ENCODE measurements at regions not wholly inside any gene's neighbourhood (a gene's known extent, or its start where the extent isn't known, plus 50 kb on each side); places are given as distances from the start of the nearest gene placed in this dataset.

GRCh38 chr4:130628531-130628930, 1532.6 kb downstream of the C4orf33 start:
- Mint-ChIP-seq H3K4me3 (no peak overlapping the region), H3K4me1 (ENCODE audit: low read depth) (no peaks in the 10 kb centered on the region), H3K27me3 (no peaks in the 10 kb centered on the region), H3K27ac (no peak overlapping the region), H3K36me3 (ENCODE audit: low read depth) (no peaks in the 10 kb centered on the region), H3K9me3 (peaks cover 1% of the 10 kb centered on the region)
- ATAC-seq (ENCODE audit: poor library complexity) (no peak), DNase-seq (no peak)
- Histone ChIP-seq H3K27ac (ENCODE audit: low read depth in 1 of 2, low read length in 2 of 2) (no peak overlapping the region), H3K4me3 (ENCODE audit: low read length) (no peak overlapping the region), H3K36me3 (ENCODE audit: insufficient read depth, low read length) (no peaks in the 10 kb centered on the region), H3K4me1 (ENCODE audit: insufficient read depth, low read length) (no peaks in the 10 kb centered on the region), H3K27me3 (ENCODE audit: control insufficient read depth in 1 of 2, insufficient read depth in 2 of 2, low read length in 2 of 2) (no peaks in the 10 kb centered on the region), H3K9me3 (ENCODE audit: control insufficient read depth in 1 of 2, insufficient read depth in 1 of 2, low read length in 2 of 2) (peaks cover 0 to 5% of the 10 kb centered on the region in 2 experiments)
- POLR2A ChIA-PET, result no interaction called here
- CTCF ChIA-PET, result no interaction called here
- intact Hi-C loops (cut with DNase I, micrococcal nuclease), result no loop called here
- no peak for TF ChIP-seq CTCF (IDR thresholded peaks at IDR 0.05)

DNA sequence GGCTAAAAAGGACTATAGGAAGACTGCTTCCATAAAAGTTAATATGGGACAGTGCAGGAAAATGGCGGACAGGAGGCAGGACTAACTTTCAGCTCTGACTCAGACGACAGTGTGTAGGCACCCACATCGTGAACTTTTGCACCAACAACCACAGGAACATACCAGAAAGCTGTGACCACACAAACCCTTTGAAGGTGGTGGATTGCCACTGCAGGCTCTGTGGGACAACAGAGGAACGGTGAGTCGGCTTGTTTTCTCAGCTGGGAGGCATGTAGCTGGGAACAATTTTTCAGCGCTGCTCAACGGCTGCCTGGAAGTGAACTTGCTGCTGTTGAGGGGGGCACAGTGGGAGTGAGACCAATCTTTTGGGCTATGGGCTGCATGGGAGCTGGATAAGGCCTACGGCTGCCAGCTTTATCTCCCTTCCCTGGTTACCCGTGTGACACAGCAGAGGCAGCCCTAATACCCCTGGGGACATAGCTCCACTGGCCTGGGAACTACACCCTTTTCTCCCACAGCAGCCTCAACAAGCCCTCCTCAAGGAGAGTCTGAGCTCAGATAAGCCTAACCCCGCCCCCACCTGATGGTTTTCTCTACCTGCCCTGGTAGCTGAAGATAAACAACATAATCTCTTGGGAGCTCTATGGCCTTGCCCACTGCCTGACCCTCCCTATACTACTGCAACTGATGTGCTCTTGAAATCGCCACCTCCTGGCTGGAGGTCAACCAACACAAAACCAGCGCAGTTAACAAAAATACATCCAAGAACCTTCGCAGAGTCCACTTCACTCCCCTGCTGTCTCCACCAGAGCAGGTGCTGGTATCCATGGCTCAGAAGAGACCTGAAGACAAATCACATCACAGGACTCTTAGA, 1537.0 kb downstream of the C4orf33 start:
- CTCF ChIA-PET, result no interaction called here
- no peak for TF ChIP-seq CTCF (IDR thresholded peaks at IDR 0.05)

GRCh38 chr4:130636486-130636885, 1540.5 kb downstream of the C4orf33 start:
- Mint-ChIP-seq H3K9me3 (peaks cover 7% of the 10 kb centered on the region), H3K4me1 (ENCODE audit: low read depth) (no peaks in the 10 kb centered on the region), H3K27ac (no peak overlapping the region), H3K27me3 (no peaks in the 10 kb centered on the region), H3K36me3 (ENCODE audit: low read depth) (no peaks in the 10 kb centered on the region), H3K4me3 (no peak overlapping the region)
- Histone ChIP-seq H3K27ac (ENCODE audit: low read depth in 1 of 2, low read length in 2 of 2) (no peak overlapping the region), H3K27me3 (ENCODE audit: control insufficient read depth in 1 of 2, insufficient read depth in 2 of 2, low read length in 2 of 2) (no peaks in the 10 kb centered on the region), H3K4me1 (ENCODE audit: insufficient read depth, low read length) (no peaks in the 10 kb centered on the region), H3K9me3 (ENCODE audit: control insufficient read depth in 1 of 2, insufficient read depth in 1 of 2, low read length in 2 of 2) (peaks cover 0 to 5% of the 10 kb centered on the region in 2 experiments), H3K36me3 (ENCODE audit: insufficient read depth, low read length) (no peaks in the 10 kb centered on the region), H3K4me3 (ENCODE audit: low read length) (no peak overlapping the region)
- ATAC-seq (ENCODE audit: poor library complexity) (no peak), DNase-seq (no peak)
- CTCF ChIA-PET, result interaction anchor here (0.6 kb wide), 1 partner anchor 162 kb away, joined by 3 read pairs; no protein-coding TSS in a partner anchor
- intact Hi-C loops (cut with DNase I, micrococcal nuclease), result no loop called here
- POLR2A ChIA-PET, result no interaction called here
- TF ChIP-seq CTCF (IDR thresholded peaks at IDR 0.05), result no peak

More for the DNA sequence above, 1537.0 kb downstream of the C4orf33 start:
- Histone ChIP-seq H3K9me3 (ENCODE audit: control insufficient read depth in 1 of 2, insufficient read depth in 1 of 2, low read length in 2 of 2) (peaks cover 0 to 5% of the 10 kb centered on the region in 2 experiments), H3K27ac (ENCODE audit: low read depth in 1 of 2, low read length in 2 of 2) (no peak overlapping the region), H3K36me3 (ENCODE audit: insufficient read depth, low read length) (no peaks in the 10 kb centered on the region), H3K27me3 (ENCODE audit: control insufficient read depth in 1 of 2, insufficient read depth in 2 of 2, low read length in 2 of 2) (no peaks in the 10 kb centered on the region), H3K4me1 (ENCODE audit: insufficient read depth, low read length) (no peaks in the 10 kb centered on the region), H3K4me3 (ENCODE audit: low read length) (no peak overlapping the region)
- H3K4me1 Mint-ChIP-seq (ENCODE audit: low read depth), result no peaks in the 10 kb centered on the region
- H3K27ac Mint-ChIP-seq, result no peak overlapping the region
- DNase-seq (no peak), ATAC-seq (ENCODE audit: poor library complexity) (no peak)
- H3K9me3 Mint-ChIP-seq, result peaks cover 4% of the 10 kb centered on the region
- intact Hi-C loops (cut with DNase I, micrococcal nuclease), result no loop called here
- no peaks in the 10 kb centered on the region for H3K36me3 Mint-ChIP-seq (ENCODE audit: low read depth)
- H3K4me3 Mint-ChIP-seq, result no peak overlapping the region
- POLR2A ChIA-PET, result no interaction called here
- no peaks in the 10 kb centered on the region for H3K27me3 Mint-ChIP-seq

All from CD4-positive, alpha-beta T cell (primary cell).